Upper lobe of left lung (tissue), 6 donors: ENCODE measurements at regions not wholly inside any gene's neighbourhood (a gene's known extent, or its start where the extent isn't known, plus 50 kb on each side); places are given as distances from the start of the nearest gene placed in this dataset.
A peak's percentile ranks its signal among the peaks of the same experiment; 100 is the strongest.
"Not testable (repeated sequence)": the region's sequence is repeated elsewhere in the genome, so short reads cannot be mapped to it uniquely, and the experiment has no call there.

Source experiments
- ATAC-seq, 2 donors: fragments of 200-7000 bp; cut with Tn5 transposase; one replicate each; pipeline ENCODE4 v1.9.1; 2022; ENCODE audit warnings: mild to moderate bottlenecking in 2 of 2, moderate library complexity in 2 of 2; ENCODE audit not compliant: low FRiP score in 2 of 2
- DNase-seq, 2 donors: peaks; one replicate each; pipeline ENCODE4 v3.0.0-alpha.2; 2019 to 2020
- H3K27ac ChIP-seq, 4 donors: fragments of 200-600 bp; sonication (generic); one replicate each; pipeline ENCODE4 v1.5.1; 2016 to 2019
- H3K27me3 ChIP-seq, 4 donors: fragments of 200-600 bp; sonication (generic); one replicate each; pipeline ENCODE4 v1.5.1; 2017 to 2019
- H3K36me3 ChIP-seq, 4 donors: fragments of 200-600 bp; sonication (generic); one replicate each; pipeline ENCODE4 v1.5.1; 2016 to 2019
- H3K4me1 ChIP-seq, 4 donors: fragments of 200-600 bp; sonication (generic); one replicate each; pipeline ENCODE4 v1.5.1; 2018 to 2019
- H3K4me3 ChIP-seq, 4 donors: fragments of 200-600 bp; sonication (generic); one replicate each; pipeline ENCODE4 v1.5.1; 2017 to 2019; ENCODE audit warnings: mild to moderate bottlenecking in 2 of 4, moderate library complexity in 1 of 4
- H3K9me3 ChIP-seq, 4 donors: fragments of 200-600 bp; sonication (generic); one replicate each; pipeline ENCODE4 v1.5.1; 2018 to 2019
- CTCF ChIP-seq, 6 experiments: fragments of 450-650 bp in 4 of 6; fragments of 200-600 bp in 2 of 6; sonication (generic) in 2 of 6; IDR thresholded peaks; one replicate each; pipeline ENCODE4 v1.5.1; 2016 to 2019; ENCODE audit warnings: antibody characterized with exemption in 6 of 6
- EP300 ChIP-seq, 4 donors: sonication (generic); formaldehyde crosslinking; IDR thresholded peaks; one replicate each; pipeline ENCODE4 v1.5.1; 2017; ENCODE audit warnings: antibody characterized with exemption in 4 of 4, control low read depth in 2 of 4
- POLR2A ChIP-seq, 4 donors: fragments of 450-650 bp; IDR thresholded peaks; one replicate each; pipeline ENCODE4 v1.5.1; 2016 to 2017; ENCODE audit warnings: antibody characterized with exemption in 4 of 4, mild to moderate bottlenecking in 2 of 4
- POLR2AphosphoS5 ChIP-seq, 2 donors: sonication (generic); formaldehyde crosslinking; IDR thresholded peaks; one replicate each; pipeline ENCODE4 v1.5.1; 2017; ENCODE audit warnings: antibody characterized with exemption in 2 of 2
- WGBS, 2 donors: methylation state at CpG; one replicate each; pipeline ENCODE4 v1.1.5; 2017 to 2018; 5-methylcytosine and 5-hydroxymethylcytosine counted together
- donor health status: DM: no; HTN: no; CAD: no; lungs with moderate emphysema.
- donor health status: DM: no; HTN: yes; CAD: no; lungs with severe emphysema.

DNA sequence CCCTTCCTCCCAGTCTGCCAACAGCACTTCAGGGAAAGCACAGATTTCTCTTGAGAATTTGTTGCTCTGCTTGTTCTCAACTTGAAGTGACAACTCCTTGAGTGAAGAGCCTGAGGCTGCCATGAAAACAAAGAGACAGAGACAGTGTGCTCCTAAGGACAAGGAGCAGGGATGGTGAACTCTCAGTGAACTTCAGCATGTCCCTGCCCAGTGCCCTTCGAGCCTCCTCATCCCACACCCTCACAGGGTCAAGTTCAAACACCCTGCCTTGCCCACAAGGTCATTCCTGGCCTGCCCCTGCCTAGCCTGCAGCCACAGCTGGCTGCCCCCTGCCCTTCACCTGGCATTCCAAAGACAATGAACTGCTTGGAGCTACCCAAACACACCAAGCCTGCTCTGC is 343.5 kb upstream of the KLHL29 start:
- TF ChIP-seq POLR2AphosphoS5 (IDR thresholded peaks at IDR 0.05) = no peak
- TF ChIP-seq POLR2A (IDR thresholded peaks at IDR 0.05) = no peak
- TF ChIP-seq EP300 (IDR thresholded peaks at IDR 0.05) = no peak
- TF ChIP-seq CTCF (IDR thresholded peaks at IDR 0.05) = no peak
- WGBS, 2 donors = 17 to 22% methylated on average over 1 of the region's 1 CpG
- ATAC-seq = peak in 1 of 2 donors; percentile 23
- Histone ChIP-seq H3K27ac (no peak overlapping the region), H3K4me1 (peaks cover 0 to 5% (median 1%) of the 10 kb centered on the region in 4 donors), H3K4me3 (no peak overlapping the region), H3K9me3 (no peaks in the 10 kb centered on the region), H3K36me3 (no peaks in the 10 kb centered on the region), H3K27me3 (no peaks in the 10 kb centered on the region)
- DNase-seq = peak in 1 of 2 donors; percentile 34

- Histone ChIP-seq H3K9me3 (no peaks in the 10 kb centered on the region), H3K36me3 (no peaks in the 10 kb centered on the region), H3K4me3 (no peak overlapping the region), H3K4me1 (peaks cover 0 to 5% (median 1%) of the 10 kb centered on the region in 4 donors), H3K27ac (no peak overlapping the region), H3K27me3 (no peaks in the 10 kb centered on the region)
- 43 to 56% methylated on average over 7 of the region's 7 CpGs for WGBS, 2 donors
- no peak for TF ChIP-seq CTCF (IDR thresholded peaks at IDR 0.05)
- no peak for TF ChIP-seq EP300 (IDR thresholded peaks at IDR 0.05)
- no peak for TF ChIP-seq POLR2AphosphoS5 (IDR thresholded peaks at IDR 0.05)
- no peak for TF ChIP-seq POLR2A (IDR thresholded peaks at IDR 0.05)
- ATAC-seq = peak; percentile 47 to 85
- no peak for DNase-seq
Measured at GRCh38 chr2:23042216-23042906, 342.6 kb upstream of the KLHL29 start.

DNA sequence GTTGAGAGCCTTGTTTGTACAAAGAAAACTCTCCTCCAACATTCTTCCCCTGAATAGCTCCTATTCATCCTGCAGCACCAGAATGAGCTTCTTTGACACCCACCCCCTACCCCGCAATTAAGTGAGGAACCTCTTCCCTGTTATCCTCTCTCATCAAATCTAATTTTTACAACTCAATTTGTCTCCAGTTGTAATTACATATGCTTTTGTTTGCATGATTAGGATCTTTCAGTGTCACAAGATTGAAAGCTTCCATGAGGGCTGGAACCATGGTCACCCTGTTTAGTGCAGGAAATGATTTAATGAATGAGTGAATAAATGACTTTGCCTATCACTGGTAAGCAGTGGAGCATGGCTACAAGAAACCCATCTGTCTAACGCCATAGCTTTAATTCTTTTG is 334.6 kb upstream of the KLHL29 start:
- H3K27ac ChIP-seq = no peak overlapping the region
- H3K27me3 ChIP-seq = no peaks in the 10 kb centered on the region
- H3K36me3 ChIP-seq = no peaks in the 10 kb centered on the region
- H3K4me1 ChIP-seq = no peaks in the 10 kb centered on the region
- no peak for ATAC-seq
- H3K9me3 ChIP-seq = no peaks in the 10 kb centered on the region
- no peak for DNase-seq
- H3K4me3 ChIP-seq = no peak overlapping the region
- WGBS, 2 donors = 77 to 85% methylated on average over 2 of the region's 2 CpGs
- TF ChIP-seq POLR2A (IDR thresholded peaks at IDR 0.05) (no peak), EP300 (IDR thresholded peaks at IDR 0.05) (no peak), CTCF (IDR thresholded peaks at IDR 0.05) (no peak), POLR2AphosphoS5 (IDR thresholded peaks at IDR 0.05) (no peak)

DNA sequence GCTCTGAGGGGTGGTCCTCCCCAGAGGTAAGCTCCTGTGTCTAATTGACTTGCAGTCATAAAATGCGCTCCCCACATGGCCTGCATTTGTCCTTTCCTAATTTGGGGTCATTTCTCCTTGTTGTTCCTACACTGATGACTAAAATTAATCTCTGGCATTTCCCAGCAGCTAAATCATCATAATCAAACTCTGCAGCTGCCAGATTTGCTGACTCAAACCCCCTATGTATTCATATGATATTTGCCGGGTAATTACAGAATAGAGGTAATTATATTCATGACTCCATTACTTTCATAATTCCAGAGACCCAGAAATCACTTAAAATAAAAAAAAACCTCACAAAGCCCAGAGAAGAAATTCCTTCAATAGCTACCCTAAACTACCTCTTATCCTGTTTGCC is 331.4 kb upstream of the KLHL29 start:
- ATAC-seq = no peak
- H3K27ac ChIP-seq = no peak overlapping the region
- H3K4me3 ChIP-seq = no peak overlapping the region
- TF ChIP-seq POLR2A (IDR thresholded peaks at IDR 0.05) (no peak), POLR2AphosphoS5 (IDR thresholded peaks at IDR 0.05) (no peak), CTCF (IDR thresholded peaks at IDR 0.05) (no peak), EP300 (IDR thresholded peaks at IDR 0.05) (no peak)
- DNase-seq = no peak
- H3K27me3 ChIP-seq = no peaks in the 10 kb centered on the region
- no peaks in the 10 kb centered on the region for H3K9me3 ChIP-seq
- 86 to 89% methylated on average over 2 of the region's 2 CpGs for WGBS, 2 donors
- no peaks in the 10 kb centered on the region for H3K4me1 ChIP-seq
- H3K36me3 ChIP-seq = no peaks in the 10 kb centered on the region

DNA sequence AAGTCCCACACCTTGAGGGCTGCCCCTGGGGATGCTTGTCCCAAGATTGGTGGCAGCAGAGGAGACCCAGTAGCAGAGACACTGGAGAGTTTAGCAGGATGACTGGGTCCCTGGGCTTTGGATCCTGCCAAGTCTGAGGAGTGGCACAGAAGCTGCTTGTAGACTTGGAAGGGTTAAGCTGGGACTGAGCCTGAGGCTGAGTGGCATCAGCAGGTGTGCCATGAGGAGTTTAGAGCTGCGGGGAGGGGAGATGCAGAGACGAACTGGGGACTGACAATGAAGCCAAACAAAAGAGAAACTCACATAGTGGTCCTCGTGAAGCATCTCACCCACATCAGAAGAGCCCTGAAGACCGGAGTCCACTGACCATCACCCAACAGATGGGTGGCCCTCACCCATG is 329.7 kb upstream of the KLHL29 start:
- Histone ChIP-seq H3K36me3 (no peaks in the 10 kb centered on the region), H3K4me3 (no peak overlapping the region), H3K4me1 (no peaks in the 10 kb centered on the region), H3K9me3 (no peaks in the 10 kb centered on the region), H3K27ac (no peak overlapping the region), H3K27me3 (no peaks in the 10 kb centered on the region)
- TF ChIP-seq POLR2A (IDR thresholded peaks at IDR 0.05) (no peak), CTCF (IDR thresholded peaks at IDR 0.05) (no peak), POLR2AphosphoS5 (IDR thresholded peaks at IDR 0.05) (no peak), EP300 (IDR thresholded peaks at IDR 0.05) (no peak)
- no peak for ATAC-seq
- 67 to 80% methylated on average over 4 of the region's 4 CpGs for WGBS, 2 donors
- DNase-seq = no peak

DNA sequence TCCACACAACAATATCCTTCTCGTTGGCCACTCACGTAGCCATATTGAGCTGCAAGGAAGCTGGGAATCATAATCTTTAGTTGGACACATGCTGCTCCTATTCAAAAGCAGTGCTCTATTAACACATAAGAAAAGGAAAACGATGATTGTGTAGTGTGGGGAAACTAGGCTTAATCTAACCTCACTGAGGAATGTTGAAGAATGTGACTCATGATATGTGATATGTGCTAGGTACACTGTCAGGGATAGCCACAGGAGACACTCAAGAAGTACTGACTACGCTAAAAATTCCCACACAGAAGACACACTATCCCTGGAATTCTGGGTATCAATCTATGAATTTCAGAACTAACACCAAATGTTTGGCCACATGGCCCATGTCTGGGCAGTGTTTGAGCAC is 328.1 kb upstream of the KLHL29 start:
- H3K4me1 ChIP-seq, DNase-seq, H3K27me3 ChIP-seq, H3K27ac ChIP-seq, H3K36me3 ChIP-seq, H3K9me3 ChIP-seq, ATAC-seq, H3K4me3 ChIP-seq: not testable (repeated sequence)
- 74 to 76% methylated on average over 4 of the region's 4 CpGs for WGBS, 2 donors
